Lung (tissue), 11 donors: ENCODE measurements at regions not wholly inside any gene's neighbourhood (a gene's known extent, or its start where the extent isn't known, plus 50 kb on each side); places are given as distances from the start of the nearest gene placed in this dataset.

ENCODE experiments used
- ATAC-seq: fragments of 200-7000 bp; cut with Tn5 transposase; one replicate; pipeline ENCODE4 v1.9.1; 2020; ENCODE audit warnings: moderate number of reproducible peaks; ENCODE audit not compliant: insufficient read depth, low FRiP score
- DNase-seq, 3 donors: peaks; one replicate each; pipeline ENCODE4 v3.0.0-alpha.2; 2013 to 2017
- H3K27ac ChIP-seq, 2 donors: one replicate each; pipeline ENCODE4 v1.5.1; 2013; ENCODE audit warnings: mild to moderate bottlenecking in 2 of 2, moderate library complexity in 2 of 2, control low read depth in 1 of 2, inconsistent platforms in 1 of 2, low read depth in 1 of 2, low read length in 1 of 2
- H3K27me3 ChIP-seq, 3 donors: one replicate each; pipeline ENCODE4 v1.5.1; 2013; ENCODE audit warnings: low read length in 2 of 3; ENCODE audit not compliant: control insufficient read depth in 3 of 3, insufficient read depth in 3 of 3
- H3K36me3 ChIP-seq, 4 donors: one replicate each; pipeline ENCODE4 v1.5.1; 2013; ENCODE audit warnings: low read length in 4 of 4, mild to moderate bottlenecking in 1 of 4, moderate library complexity in 1 of 4; ENCODE audit not compliant: control insufficient read depth in 4 of 4, insufficient read depth in 4 of 4
- H3K4me1 ChIP-seq, 5 donors: one replicate each; pipeline ENCODE4 v1.5.1; 2013; ENCODE audit warnings: low read length in 5 of 5, mild to moderate bottlenecking in 2 of 5, moderate library complexity in 1 of 5; ENCODE audit not compliant: control insufficient read depth in 5 of 5, insufficient read depth in 5 of 5
- H3K4me3 ChIP-seq: one replicate; pipeline ENCODE4 v1.5.1; 2013; ENCODE audit warnings: mild to moderate bottlenecking, control low read depth, moderate library complexity
- H3K9ac ChIP-seq, 2 donors: one replicate each; pipeline ENCODE4 v1.5.1; 2013; ENCODE audit warnings: low read length in 2 of 2, control low read depth in 1 of 2; ENCODE audit not compliant: insufficient read depth in 1 of 2
- H3K9me3 ChIP-seq, 4 donors: one replicate each; pipeline ENCODE4 v1.5.1; 2013; ENCODE audit warnings: low read length in 3 of 4, mild to moderate bottlenecking in 1 of 4, moderate library complexity in 1 of 4; ENCODE audit not compliant: control insufficient read depth in 4 of 4, insufficient read depth in 3 of 4
- CTCF ChIP-seq: IDR thresholded peaks from 2 replicates; pipeline ENCODE4 v1.5.1; 2012; ENCODE audit warnings: mild to moderate bottlenecking; ENCODE audit errors: control extremely low read depth, extremely low read depth
- WGBS, 2 donors: extraction: QIAGEN DNeasy Blood & Tissue Kit; methylation state at CpG; one replicate each; pipeline ENCODE4 v1.1.7; 2013; 5-methylcytosine and 5-hydroxymethylcytosine counted together
- donor health status: control.
- donor health status: control.
- donor health status: Bipolar disorder and iron deficiency.
- donor health status: healthy.
- donor health status: DM: yes; HTN: yes; CAD: no.

- no peak overlapping the region for H3K4me3 ChIP-seq
- H3K27ac ChIP-seq: no peak overlapping the region
- no peaks in the 10 kb centered on the region for H3K4me1 ChIP-seq
- no peaks in the 10 kb centered on the region for H3K36me3 ChIP-seq
- WGBS, 2 donors: 73 to 85% methylated on average over 24 of the region's 24 CpGs
- TF ChIP-seq CTCF: no peak
- H3K27me3 ChIP-seq: no peaks in the 10 kb centered on the region
- no peak for DNase-seq
- H3K9me3 ChIP-seq: peaks cover 0 to 15% (median 3%) of the 10 kb centered on the region in 4 donors
- no peak for ATAC-seq
- H3K9ac ChIP-seq: no peak overlapping the region
These were observed 139.6 kb downstream of the CRLF2 start for GRCh38 chrX:1072637-1073377.

- no peaks in the 10 kb centered on the region for H3K4me1 ChIP-seq
- peaks cover 0 to 13% (median 3%) of the 10 kb centered on the region in 4 donors for H3K9me3 ChIP-seq
- no peak for TF ChIP-seq CTCF
- H3K4me3 ChIP-seq: no peak overlapping the region
- H3K36me3 ChIP-seq: no peaks in the 10 kb centered on the region
- DNase-seq: no peak
- ATAC-seq: no peak
- no peaks in the 10 kb centered on the region for H3K27me3 ChIP-seq
- no peak overlapping the region for H3K9ac ChIP-seq
- 89 to 91% methylated on average over 9 of the region's 9 CpGs for WGBS, 2 donors
- no peak overlapping the region for H3K27ac ChIP-seq
These were observed 141.1 kb downstream of the CRLF2 start for GRCh38 chrX:1071351-1071750.

GRCh38 chrX:1062351-1062750 lies 150.1 kb downstream of the CRLF2 start:
- Histone ChIP-seq H3K9me3 (peaks cover 0 to 21% (median 4%) of the 10 kb centered on the region in 4 donors), H3K36me3 (no peaks in the 10 kb centered on the region), H3K27ac (no peak overlapping the region), H3K4me3 (no peak overlapping the region), H3K27me3 (no peaks in the 10 kb centered on the region), H3K4me1 (no peaks in the 10 kb centered on the region), H3K9ac (no peak overlapping the region)
- DNase-seq (no peak), ATAC-seq (no peak)
- no peak for TF ChIP-seq CTCF
- WGBS, 2 donors: 75 to 78% methylated on average over 8 of the region's 8 CpGs

DNA sequence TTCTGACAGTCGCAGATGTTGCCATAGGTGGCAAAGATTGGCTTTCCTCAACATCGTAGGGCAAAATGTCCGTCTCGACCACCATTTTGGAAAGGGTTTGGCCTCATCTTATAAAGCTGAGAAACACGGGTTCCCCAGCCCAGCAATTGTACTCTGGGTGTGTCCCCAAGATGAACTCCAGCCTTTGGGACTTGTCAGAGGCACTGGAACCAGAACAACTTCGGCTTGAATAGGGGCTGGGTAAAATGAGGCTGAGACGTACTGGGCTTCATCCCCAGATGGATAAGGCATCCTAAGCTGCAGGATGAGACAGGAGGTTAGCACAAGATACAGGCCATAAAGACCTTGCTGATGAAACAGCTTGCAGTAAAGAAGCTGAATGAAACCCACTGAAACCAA lies 151.9 kb downstream of the CRLF2 start:
- no peak overlapping the region for H3K9ac ChIP-seq
- no peak for TF ChIP-seq CTCF
- no peaks in the 10 kb centered on the region for H3K36me3 ChIP-seq
- H3K27ac ChIP-seq: no peak overlapping the region
- 91 to 93% methylated on average over 7 of the region's 7 CpGs for WGBS, 2 donors
- H3K4me1 ChIP-seq: no peaks in the 10 kb centered on the region
- no peaks in the 10 kb centered on the region for H3K27me3 ChIP-seq
- peaks cover 0 to 21% (median 4%) of the 10 kb centered on the region in 4 donors for H3K9me3 ChIP-seq
- DNase-seq (no peak), ATAC-seq (no peak)
- no peak overlapping the region for H3K4me3 ChIP-seq
